ENCODE measurements at regions not wholly inside any gene's neighbourhood (a gene's known extent, or its start where the extent isn't known, plus 50 kb on each side); places are given as distances from the start of the nearest gene placed in this dataset.

DNA sequence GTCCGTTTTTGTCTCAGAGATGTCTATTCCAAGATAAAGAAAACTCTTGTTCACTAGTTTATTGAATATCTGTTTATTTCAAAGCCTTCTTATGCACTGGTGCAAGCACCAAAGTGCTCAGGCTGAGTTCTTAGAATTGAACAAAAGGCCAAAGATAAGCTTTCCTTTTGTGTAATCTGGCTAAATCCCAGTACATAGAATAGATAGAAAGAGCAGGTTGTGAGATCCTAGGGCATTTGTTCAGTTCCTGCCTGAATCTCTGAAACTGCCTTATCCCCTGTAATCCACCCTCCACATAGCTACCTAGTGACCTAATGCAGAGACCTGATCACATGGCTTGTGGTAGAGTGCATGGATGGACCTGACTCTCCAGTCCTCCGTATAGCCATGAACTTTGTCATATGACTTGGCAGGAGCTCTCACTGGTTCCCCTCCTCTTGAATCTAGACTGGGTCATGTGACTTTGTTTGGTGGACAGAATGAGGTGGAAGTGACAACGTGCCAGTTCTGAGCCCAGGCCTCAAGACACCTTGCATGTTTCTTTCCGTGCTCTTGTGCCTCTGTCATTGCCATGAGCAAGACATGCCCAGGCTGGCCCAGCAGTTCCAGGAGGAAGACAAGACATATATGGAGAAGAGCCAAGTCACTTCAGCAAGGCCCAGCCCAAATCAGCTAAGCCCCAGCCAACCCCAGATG is 139.3 kb upstream of the SHB start:
- TF ChIP-seq USF2 (CRISPR knock-in tag; IDR thresholded peaks at IDR 0.05) (0 out of 2 replicates have a peak, but pooled peaks have one; percentile 8), CREM (CRISPR knock-in tag; IDR thresholded peaks at IDR 0.05) (no peak), KAT7 (CRISPR knock-in tag; IDR thresholded peaks at IDR 0.05; ENCODE audit: borderline replicate concordance) (no peak)
- TF ChIP-seq, protein P1, sequence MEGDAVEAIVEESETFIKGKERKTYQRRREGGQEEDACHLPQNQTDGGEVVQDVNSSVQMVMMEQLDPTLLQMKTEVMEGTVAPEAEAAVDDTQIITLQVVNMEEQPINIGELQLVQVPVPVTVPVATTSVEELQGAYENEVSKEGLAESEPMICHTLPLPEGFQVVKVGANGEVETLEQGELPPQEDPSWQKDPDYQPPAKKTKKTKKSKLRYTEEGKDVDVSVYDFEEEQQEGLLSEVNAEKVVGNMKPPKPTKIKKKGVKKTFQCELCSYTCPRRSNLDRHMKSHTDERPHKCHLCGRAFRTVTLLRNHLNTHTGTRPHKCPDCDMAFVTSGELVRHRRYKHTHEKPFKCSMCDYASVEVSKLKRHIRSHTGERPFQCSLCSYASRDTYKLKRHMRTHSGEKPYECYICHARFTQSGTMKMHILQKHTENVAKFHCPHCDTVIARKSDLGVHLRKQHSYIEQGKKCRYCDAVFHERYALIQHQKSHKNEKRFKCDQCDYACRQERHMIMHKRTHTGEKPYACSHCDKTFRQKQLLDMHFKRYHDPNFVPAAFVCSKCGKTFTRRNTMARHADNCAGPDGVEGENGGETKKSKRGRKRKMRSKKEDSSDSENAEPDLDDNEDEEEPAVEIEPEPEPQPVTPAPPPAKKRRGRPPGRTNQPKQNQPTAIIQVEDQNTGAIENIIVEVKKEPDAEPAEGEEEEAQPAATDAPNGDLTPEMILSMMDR (IDR thresholded peaks at IDR 0.05), result no peak
- TF ChIP-seq, protein P2, sequence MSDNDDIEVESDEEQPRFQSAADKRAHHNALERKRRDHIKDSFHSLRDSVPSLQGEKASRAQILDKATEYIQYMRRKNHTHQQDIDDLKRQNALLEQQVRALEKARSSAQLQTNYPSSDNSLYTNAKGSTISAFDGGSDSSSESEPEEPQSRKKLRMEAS (CRISPR knock-in tag; IDR thresholded peaks at IDR 0.05), result no peak

All from WTC11 (cell line).